ACC112 (cell line): ENCODE measurements at regions not wholly inside any gene's neighbourhood (a gene's known extent, or its start where the extent isn't known, plus 50 kb on each side); places are given as distances from the start of the nearest gene placed in this dataset.

Source experiments
- H2AFZ ChIP-seq: fragments of 200-600 bp; sonication (generic); one replicate; pipeline ENCODE4 v1.6.0; 2017; ENCODE audit warnings: antibody characterized with exemption, low read length; ENCODE audit not compliant: unreplicated experiment
- H3K27ac ChIP-seq: fragments of 200-600 bp; sonication (generic); 2 replicates; pipeline ENCODE4 v1.5.1; 2014; ENCODE audit warnings: low read depth, mild to moderate bottlenecking, antibody characterized with exemption, low read length, moderate library complexity
- H3K27me3 ChIP-seq: fragments of 200-600 bp; sonication (generic); 2 replicates; pipeline ENCODE4 v1.6.1; 2014; ENCODE audit warnings: mild to moderate bottlenecking, antibody characterized with exemption, low read length, moderate library complexity, mixed read lengths; ENCODE audit not compliant: insufficient read depth
- H3K36me3 ChIP-seq: fragments of 200-600 bp; sonication (generic); 2 replicates; pipeline ENCODE4 v1.6.1; 2016; ENCODE audit warnings: mild to moderate bottlenecking, antibody characterized with exemption, low read length, moderate library complexity, mixed read lengths; ENCODE audit not compliant: insufficient read depth
- H3K4me1 ChIP-seq: fragments of 200-600 bp; sonication (generic); one replicate; pipeline ENCODE4 v1.6.1; 2016; ENCODE audit warnings: low read length, mixed read lengths; ENCODE audit not compliant: insufficient read depth, unreplicated experiment, control insufficient read depth
- H3K4me3 ChIP-seq: fragments of 200-600 bp; sonication (generic); 2 replicates; pipeline ENCODE4 v1.5.1; 2014; ENCODE audit warnings: mild to moderate bottlenecking, low read depth, low read length
- H3K79me2 ChIP-seq: fragments of 200-600 bp; sonication (generic); one replicate; pipeline ENCODE4 v1.6.0; 2016; ENCODE audit warnings: low read length; ENCODE audit not compliant: control insufficient read depth, unreplicated experiment, insufficient read depth

DNA sequence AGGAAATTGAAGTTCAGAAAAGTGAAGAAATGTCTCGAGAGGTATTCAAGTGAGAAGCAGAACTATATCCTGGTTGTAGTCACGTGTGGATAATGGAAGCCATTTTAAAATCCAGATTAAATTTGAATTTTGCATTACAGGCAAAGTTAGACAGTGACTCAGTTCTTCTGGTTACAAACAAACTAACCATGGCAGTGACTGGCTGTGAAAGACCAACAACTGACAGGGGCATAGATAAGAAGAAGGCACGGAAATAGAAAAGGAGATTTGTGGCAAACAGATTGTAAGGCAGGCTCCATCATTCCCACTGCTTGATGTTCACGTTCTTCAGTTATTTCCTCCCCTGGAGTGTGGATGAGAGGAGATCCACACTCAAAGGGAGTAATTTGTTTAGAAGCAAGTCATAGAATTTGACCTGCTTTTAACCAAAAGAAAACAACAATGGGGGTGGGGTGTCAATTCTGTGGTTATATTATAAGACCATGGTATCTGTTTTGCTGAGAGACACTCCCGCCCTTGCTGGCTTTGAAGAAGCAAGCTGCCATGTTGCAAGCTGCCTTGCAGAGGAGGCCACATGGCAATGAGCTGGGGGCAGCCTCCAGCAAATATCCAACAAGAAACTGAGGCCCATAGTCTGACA is 795.3 kb downstream of the VRK1 start:
- H3K4me1 ChIP-seq, result no peaks in the 10 kb centered on the region
- no peak overlapping the region for H3K4me3 ChIP-seq

DNA sequence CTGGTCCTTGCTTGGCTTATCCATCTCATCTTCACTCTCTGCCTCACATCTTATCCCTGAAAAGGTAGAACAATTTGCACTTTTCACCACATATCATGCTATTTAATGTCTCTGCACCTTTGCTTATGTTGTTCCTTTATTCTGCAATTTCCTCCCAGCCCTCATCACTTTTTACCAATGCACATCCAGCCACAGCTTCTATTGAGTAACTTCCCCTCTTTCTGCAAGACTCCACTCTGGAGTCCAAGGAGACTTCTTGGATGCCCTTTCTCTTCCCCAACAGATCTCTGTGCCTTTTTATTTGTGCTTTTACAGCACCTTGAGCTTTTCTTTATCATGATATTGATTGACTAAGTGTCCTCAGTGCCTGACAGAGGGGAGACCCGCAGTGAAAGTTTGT is 797.1 kb downstream of the VRK1 start:
- Histone ChIP-seq H2AFZ (no peak overlapping the region), H3K27me3 (no peaks in the 10 kb centered on the region), H3K36me3 (no peaks in the 10 kb centered on the region), H3K79me2 (no peaks in the 10 kb centered on the region), H3K27ac (no peak overlapping the region), H3K4me3 (no peak overlapping the region), H3K4me1 (no peaks in the 10 kb centered on the region)

More for the DNA sequence above, 795.3 kb downstream of the VRK1 start:
- no peaks in the 10 kb centered on the region for H3K36me3 ChIP-seq
- no peaks in the 10 kb centered on the region for H3K79me2 ChIP-seq
- H3K27ac ChIP-seq, result no peak overlapping the region
- no peak overlapping the region for H2AFZ ChIP-seq
- no peaks in the 10 kb centered on the region for H3K27me3 ChIP-seq

DNA sequence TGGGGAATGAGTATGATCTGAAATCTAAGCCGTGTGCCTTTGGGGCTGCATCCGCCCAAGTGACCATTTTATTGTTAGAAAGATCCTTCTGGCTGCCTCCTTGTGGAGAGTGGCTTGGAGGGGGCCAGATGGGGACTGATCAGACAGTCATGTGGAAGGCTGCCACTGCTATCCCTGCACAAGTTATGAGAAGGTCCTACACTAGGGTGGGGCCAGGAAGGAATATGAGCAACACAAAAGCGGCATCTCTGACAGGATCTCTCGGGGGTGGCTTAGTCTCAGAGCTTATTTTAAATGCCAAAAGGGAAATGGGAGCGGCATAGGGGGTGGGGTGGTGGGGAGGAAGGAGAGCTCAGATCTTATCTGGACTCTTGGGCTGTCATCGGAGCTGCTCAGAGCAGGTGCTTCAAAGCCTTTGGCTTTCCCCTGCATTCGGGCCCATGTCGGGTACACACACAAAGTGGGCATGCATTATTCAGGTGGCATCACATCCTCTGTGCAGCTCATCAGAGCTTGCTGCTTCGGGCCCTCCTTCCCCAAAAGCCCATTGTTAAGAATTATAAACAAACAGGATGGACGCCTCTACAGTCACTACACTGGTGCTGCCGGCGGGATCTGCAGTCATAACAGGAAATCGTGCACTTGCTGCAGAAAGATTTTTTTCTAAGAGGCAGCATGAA is 805.4 kb downstream of the VRK1 start:
- Histone ChIP-seq H3K4me1 (no peaks in the 10 kb centered on the region), H3K36me3 (no peaks in the 10 kb centered on the region), H2AFZ (no peak overlapping the region), H3K27me3 (no peaks in the 10 kb centered on the region), H3K79me2 (no peaks in the 10 kb centered on the region), H3K4me3 (no peak overlapping the region), H3K27ac (no peak overlapping the region)

- Histone ChIP-seq H3K36me3 (no peaks in the 10 kb centered on the region), H3K4me3 (no peak overlapping the region), H3K27ac (no peak overlapping the region), H3K4me1 (no peaks in the 10 kb centered on the region), H3K79me2 (no peaks in the 10 kb centered on the region), H3K27me3 (no peaks in the 10 kb centered on the region), H2AFZ (no peak overlapping the region)
Observed at GRCh38 chr14:97603201-97603600, 806.0 kb downstream of the VRK1 start.

DNA sequence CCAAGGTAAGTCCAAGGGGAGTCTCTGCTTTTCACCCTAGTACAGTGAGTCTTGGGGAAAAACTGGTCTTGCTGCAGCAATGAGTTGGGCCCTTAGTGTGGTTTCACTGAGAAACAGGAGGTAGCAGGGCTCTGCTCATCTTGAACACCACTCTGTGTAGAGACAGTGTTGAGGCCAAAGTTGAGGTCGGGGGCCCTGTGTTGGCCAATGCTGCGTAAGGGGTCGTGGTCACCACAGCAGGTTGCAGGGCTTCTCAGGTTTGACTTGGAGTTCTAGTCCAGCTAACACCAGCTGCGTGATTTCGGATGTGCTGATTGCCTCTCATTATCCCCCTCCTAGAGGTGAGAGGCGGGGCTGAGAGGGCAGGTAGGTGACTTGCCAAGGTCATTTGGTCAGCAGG is 807.5 kb downstream of the VRK1 start:
- H3K27ac ChIP-seq, result no peak overlapping the region
- H3K36me3 ChIP-seq, result no peaks in the 10 kb centered on the region
- H2AFZ ChIP-seq, result no peak overlapping the region
- no peaks in the 10 kb centered on the region for H3K4me1 ChIP-seq
- no peaks in the 10 kb centered on the region for H3K79me2 ChIP-seq
- no peak overlapping the region for H3K4me3 ChIP-seq
- H3K27me3 ChIP-seq, result no peaks in the 10 kb centered on the region

GRCh38 chr14:97618401-97618800 is 821.2 kb downstream of the VRK1 start:
- H3K79me2 ChIP-seq, result no peaks in the 10 kb centered on the region
- H2AFZ ChIP-seq, result no peak overlapping the region
- no peaks in the 10 kb centered on the region for H3K36me3 ChIP-seq
- H3K4me1 ChIP-seq, result no peaks in the 10 kb centered on the region
- no peak overlapping the region for H3K4me3 ChIP-seq
- H3K27me3 ChIP-seq, result no peaks in the 10 kb centered on the region
- no peak overlapping the region for H3K27ac ChIP-seq

DNA sequence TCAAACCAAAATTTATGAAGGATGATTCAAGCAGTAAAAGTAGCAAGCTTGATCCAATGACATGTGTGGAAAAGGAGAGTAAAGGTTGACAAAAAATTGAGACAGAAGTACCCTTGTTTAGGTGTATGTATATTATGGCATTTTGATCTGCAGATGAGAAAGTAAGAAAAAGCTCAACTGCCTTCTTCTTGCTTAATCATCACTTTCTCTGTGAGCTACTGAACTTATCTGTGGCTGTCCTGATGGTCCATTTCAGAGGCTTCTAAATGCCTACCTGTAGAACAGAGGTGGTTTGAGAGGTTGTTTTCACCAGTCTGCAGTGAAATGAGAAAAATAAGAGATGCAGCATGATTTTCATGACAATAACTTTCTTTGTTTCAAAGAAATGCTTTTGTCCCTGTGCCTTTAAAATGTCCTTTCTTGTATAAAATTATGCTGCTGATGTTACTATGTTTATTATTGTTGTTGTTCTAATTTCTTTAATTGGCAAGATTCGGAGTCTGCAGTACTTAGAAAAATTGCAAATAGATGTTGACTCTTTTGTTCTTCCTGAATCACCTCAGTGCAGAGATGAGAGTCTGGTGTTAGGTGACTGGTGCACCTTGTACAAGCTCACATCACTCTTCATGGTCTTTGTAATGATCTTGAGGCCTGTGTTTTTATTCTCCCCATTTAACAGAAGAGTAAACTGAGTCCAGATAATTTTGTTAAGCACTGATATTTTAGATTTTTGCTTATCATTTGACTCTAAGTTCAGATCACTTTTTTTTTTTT is 821.9 kb downstream of the VRK1 start:
- Histone ChIP-seq H3K4me1 (no peaks in the 10 kb centered on the region), H3K4me3 (no peak overlapping the region), H3K27ac (no peak overlapping the region), H3K79me2 (no peaks in the 10 kb centered on the region), H3K36me3 (no peaks in the 10 kb centered on the region), H3K27me3 (no peaks in the 10 kb centered on the region), H2AFZ (no peak overlapping the region)

- H3K79me2 ChIP-seq, result no peaks in the 10 kb centered on the region
- H3K4me1 ChIP-seq, result no peaks in the 10 kb centered on the region
- no peak overlapping the region for H3K27ac ChIP-seq
- no peak overlapping the region for H2AFZ ChIP-seq
- H3K27me3 ChIP-seq, result no peaks in the 10 kb centered on the region
- H3K4me3 ChIP-seq, result no peak overlapping the region
- no peaks in the 10 kb centered on the region for H3K36me3 ChIP-seq
Observed at GRCh38 chr14:97620066-97620465, 822.9 kb downstream of the VRK1 start.

- Histone ChIP-seq H3K36me3 (no peaks in the 10 kb centered on the region), H3K4me1 (no peaks in the 10 kb centered on the region), H3K27me3 (no peaks in the 10 kb centered on the region), H3K27ac (no peak overlapping the region), H3K79me2 (no peaks in the 10 kb centered on the region), H3K4me3 (no peak overlapping the region), H2AFZ (no peak overlapping the region)
Observed at GRCh38 chr14:97624985-97625384, 827.8 kb downstream of the VRK1 start.

- H3K27me3 ChIP-seq, result no peaks in the 10 kb centered on the region
- H3K4me1 ChIP-seq, result no peaks in the 10 kb centered on the region
- H3K4me3 ChIP-seq, result no peak overlapping the region
- no peaks in the 10 kb centered on the region for H3K79me2 ChIP-seq
- H3K27ac ChIP-seq, result no peak overlapping the region
- H2AFZ ChIP-seq, result no peak overlapping the region
- no peaks in the 10 kb centered on the region for H3K36me3 ChIP-seq
Observed at GRCh38 chr14:97625477-97625876, 828.3 kb downstream of the VRK1 start.

GRCh38 chr14:97626088-97626487 is 828.9 kb downstream of the VRK1 start:
- Histone ChIP-seq H3K27ac (no peak overlapping the region), H3K4me1 (no peaks in the 10 kb centered on the region), H3K4me3 (no peak overlapping the region), H3K27me3 (no peaks in the 10 kb centered on the region), H3K79me2 (no peaks in the 10 kb centered on the region), H2AFZ (no peak overlapping the region), H3K36me3 (no peaks in the 10 kb centered on the region)
